Body of pancreas (tissue), 4 donors: ENCODE measurements at regions not wholly inside any gene's neighbourhood (a gene's known extent, or its start where the extent isn't known, plus 50 kb on each side); places are given as distances from the start of the nearest gene placed in this dataset.

ENCODE experiments used
- POLR2A ChIP-seq, 3 donors: fragments of 450-650 bp; IDR thresholded peaks; one replicate each; pipeline ENCODE4 v1.6.1; 2016; ENCODE audit warnings: antibody characterized with exemption in 3 of 3, mild to moderate bottlenecking in 2 of 3
- TF ChIP-seq, protein P1 (sequence below), 7 experiments: fragments of 450-650 bp in 4 of 7; fragments of 200-600 bp in 3 of 7; sonication (generic) in 3 of 7; IDR thresholded peaks; one replicate each; pipeline ENCODE4 v1.5.1; 2016 to 2019; ENCODE audit warnings: antibody characterized with exemption in 7 of 7

DNA sequence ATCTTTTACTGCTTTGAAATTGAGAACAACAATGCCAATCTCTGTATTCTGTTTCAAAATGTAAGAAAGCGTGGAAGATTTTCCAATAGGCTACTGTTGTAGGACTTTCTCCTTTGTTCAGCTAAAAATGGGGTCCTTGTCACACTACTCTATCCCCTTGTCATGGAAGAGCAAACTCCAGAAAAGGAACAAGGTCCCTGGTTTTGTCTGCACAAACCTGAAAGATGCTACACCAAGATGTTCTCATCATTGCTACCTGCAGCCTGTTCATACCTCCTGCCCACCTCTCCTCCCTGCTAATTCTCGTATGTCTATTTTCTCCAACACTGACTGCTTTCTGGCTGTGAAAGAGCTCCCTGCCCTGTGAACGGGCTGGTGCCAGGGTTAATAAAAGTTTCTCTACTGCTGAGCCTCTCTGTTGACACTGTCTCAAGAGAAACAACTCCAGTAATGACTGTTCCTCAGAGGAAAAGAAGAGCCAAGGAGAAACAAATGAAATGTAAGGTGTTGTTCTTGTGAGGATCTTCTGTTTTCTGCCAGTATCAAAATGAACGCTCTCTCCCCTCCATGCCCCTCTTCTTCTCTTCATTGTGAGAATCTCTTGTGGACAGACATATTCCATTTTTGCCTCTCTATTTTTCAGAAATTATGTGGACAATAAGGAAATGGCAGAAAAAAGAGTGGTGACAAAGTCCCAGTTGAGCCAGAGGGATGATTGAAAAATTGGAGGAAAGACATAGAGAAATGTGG, 287.1 kb downstream of the ADGB start:
- TF ChIP-seq, protein P1, sequence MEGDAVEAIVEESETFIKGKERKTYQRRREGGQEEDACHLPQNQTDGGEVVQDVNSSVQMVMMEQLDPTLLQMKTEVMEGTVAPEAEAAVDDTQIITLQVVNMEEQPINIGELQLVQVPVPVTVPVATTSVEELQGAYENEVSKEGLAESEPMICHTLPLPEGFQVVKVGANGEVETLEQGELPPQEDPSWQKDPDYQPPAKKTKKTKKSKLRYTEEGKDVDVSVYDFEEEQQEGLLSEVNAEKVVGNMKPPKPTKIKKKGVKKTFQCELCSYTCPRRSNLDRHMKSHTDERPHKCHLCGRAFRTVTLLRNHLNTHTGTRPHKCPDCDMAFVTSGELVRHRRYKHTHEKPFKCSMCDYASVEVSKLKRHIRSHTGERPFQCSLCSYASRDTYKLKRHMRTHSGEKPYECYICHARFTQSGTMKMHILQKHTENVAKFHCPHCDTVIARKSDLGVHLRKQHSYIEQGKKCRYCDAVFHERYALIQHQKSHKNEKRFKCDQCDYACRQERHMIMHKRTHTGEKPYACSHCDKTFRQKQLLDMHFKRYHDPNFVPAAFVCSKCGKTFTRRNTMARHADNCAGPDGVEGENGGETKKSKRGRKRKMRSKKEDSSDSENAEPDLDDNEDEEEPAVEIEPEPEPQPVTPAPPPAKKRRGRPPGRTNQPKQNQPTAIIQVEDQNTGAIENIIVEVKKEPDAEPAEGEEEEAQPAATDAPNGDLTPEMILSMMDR (IDR thresholded peaks at IDR 0.05) = no peak
- TF ChIP-seq POLR2A (IDR thresholded peaks at IDR 0.05) = no peak
